ENCODE measurements at regions not wholly inside any gene's neighbourhood (a gene's known extent, or its start where the extent isn't known, plus 50 kb on each side); places are given as distances from the start of the nearest gene placed in this dataset.

DNA sequence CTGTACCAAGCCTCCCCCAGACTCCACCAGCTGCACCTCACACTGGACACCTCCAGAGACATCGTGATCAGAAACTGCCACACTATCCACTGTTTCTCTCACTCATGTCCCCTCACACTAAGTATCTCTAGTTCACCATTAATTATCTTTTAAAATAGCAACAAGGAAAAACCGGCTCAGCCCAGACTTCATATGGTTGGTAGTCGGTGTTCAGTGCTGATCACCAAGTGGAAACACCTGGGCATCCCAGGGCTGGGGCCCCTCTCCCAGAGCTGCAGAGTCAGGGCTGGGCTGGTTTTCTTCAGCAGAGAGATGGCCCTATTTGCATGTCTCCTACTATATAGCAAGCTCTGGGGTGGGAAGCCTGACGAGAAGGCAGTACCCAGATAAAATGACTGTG lies 1140.0 kb downstream of the TMEM121 start:
- TF ChIP-seq, protein P1, sequence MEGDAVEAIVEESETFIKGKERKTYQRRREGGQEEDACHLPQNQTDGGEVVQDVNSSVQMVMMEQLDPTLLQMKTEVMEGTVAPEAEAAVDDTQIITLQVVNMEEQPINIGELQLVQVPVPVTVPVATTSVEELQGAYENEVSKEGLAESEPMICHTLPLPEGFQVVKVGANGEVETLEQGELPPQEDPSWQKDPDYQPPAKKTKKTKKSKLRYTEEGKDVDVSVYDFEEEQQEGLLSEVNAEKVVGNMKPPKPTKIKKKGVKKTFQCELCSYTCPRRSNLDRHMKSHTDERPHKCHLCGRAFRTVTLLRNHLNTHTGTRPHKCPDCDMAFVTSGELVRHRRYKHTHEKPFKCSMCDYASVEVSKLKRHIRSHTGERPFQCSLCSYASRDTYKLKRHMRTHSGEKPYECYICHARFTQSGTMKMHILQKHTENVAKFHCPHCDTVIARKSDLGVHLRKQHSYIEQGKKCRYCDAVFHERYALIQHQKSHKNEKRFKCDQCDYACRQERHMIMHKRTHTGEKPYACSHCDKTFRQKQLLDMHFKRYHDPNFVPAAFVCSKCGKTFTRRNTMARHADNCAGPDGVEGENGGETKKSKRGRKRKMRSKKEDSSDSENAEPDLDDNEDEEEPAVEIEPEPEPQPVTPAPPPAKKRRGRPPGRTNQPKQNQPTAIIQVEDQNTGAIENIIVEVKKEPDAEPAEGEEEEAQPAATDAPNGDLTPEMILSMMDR (conservative IDR thresholded peaks at IDR 0.05; ENCODE audit: low read depth in 2 of 2): no peak
- TF ChIP-seq, protein P2, sequence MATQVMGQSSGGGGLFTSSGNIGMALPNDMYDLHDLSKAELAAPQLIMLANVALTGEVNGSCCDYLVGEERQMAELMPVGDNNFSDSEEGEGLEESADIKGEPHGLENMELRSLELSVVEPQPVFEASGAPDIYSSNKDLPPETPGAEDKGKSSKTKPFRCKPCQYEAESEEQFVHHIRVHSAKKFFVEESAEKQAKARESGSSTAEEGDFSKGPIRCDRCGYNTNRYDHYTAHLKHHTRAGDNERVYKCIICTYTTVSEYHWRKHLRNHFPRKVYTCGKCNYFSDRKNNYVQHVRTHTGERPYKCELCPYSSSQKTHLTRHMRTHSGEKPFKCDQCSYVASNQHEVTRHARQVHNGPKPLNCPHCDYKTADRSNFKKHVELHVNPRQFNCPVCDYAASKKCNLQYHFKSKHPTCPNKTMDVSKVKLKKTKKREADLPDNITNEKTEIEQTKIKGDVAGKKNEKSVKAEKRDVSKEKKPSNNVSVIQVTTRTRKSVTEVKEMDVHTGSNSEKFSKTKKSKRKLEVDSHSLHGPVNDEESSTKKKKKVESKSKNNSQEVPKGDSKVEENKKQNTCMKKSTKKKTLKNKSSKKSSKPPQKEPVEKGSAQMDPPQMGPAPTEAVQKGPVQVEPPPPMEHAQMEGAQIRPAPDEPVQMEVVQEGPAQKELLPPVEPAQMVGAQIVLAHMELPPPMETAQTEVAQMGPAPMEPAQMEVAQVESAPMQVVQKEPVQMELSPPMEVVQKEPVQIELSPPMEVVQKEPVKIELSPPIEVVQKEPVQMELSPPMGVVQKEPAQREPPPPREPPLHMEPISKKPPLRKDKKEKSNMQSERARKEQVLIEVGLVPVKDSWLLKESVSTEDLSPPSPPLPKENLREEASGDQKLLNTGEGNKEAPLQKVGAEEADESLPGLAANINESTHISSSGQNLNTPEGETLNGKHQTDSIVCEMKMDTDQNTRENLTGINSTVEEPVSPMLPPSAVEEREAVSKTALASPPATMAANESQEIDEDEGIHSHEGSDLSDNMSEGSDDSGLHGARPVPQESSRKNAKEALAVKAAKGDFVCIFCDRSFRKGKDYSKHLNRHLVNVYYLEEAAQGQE (IDR thresholded peaks at IDR 0.05; ENCODE audit: unreplicated experiment): no peak
- no peak for TF ChIP-seq EZH2phosphoT487 (IDR thresholded peaks at IDR 0.05; ENCODE audit: unreplicated experiment)
- TF ChIP-seq POLR2AphosphoS5 (IDR thresholded peaks at IDR 0.05; ENCODE audit: low read depth): no peak
- no peak for TF ChIP-seq STAT1 (IDR thresholded peaks at IDR 0.05; ENCODE audit: unreplicated experiment)
- TF ChIP-seq EZH2 (IDR thresholded peaks at IDR 0.05; ENCODE audit: low read depth, unreplicated experiment): no peak
